Spinal cord (tissue), 9 donors: ENCODE measurements at regions not wholly inside any gene's neighbourhood (a gene's known extent, or its start where the extent isn't known, plus 50 kb on each side); places are given as distances from the start of the nearest gene placed in this dataset.

Experiments used
- DNase-seq, 6 donors: peaks; one replicate each; pipeline versions ENCODE4 v3.0.0 to v3.0.0-alpha.2; 2013 to 2015; ENCODE audit warnings: low spot score in 6 of 6, low read depth in 4 of 6
- H3K27ac ChIP-seq: one replicate; pipeline ENCODE4 v1.5.1; 2013; ENCODE audit warnings: low read depth, low read length, control low read depth
- H3K27me3 ChIP-seq: one replicate; pipeline ENCODE4 v1.6.1; 2013; ENCODE audit warnings: low read length; ENCODE audit not compliant: control insufficient read depth, insufficient read depth
- H3K36me3 ChIP-seq: one replicate; pipeline ENCODE4 v1.6.1; 2013; ENCODE audit warnings: low read length; ENCODE audit not compliant: control insufficient read depth, insufficient read depth
- H3K4me1 ChIP-seq: one replicate; pipeline ENCODE4 v1.6.1; 2013; ENCODE audit warnings: low read length; ENCODE audit not compliant: control insufficient read depth, insufficient read depth
- H3K4me3 ChIP-seq: one replicate; pipeline ENCODE4 v1.5.1; 2013; ENCODE audit warnings: low read depth, low read length, control low read depth
- H3K9me3 ChIP-seq: one replicate; pipeline ENCODE4 v1.6.1; 2013; ENCODE audit warnings: low read length; ENCODE audit not compliant: control insufficient read depth, insufficient read depth
- WGBS: methylation state at CpG from one replicate; pipeline ENCODE4 v1.1.5; 2013; ENCODE audit warnings: missing lambda C conversion rate; ENCODE audit not compliant: insufficient coverage; 5-methylcytosine and 5-hydroxymethylcytosine counted together
- donor health status: healthy.

GRCh38 chr17:77827039-77827438, 131.5 kb upstream of the TNRC6C start:
- Histone ChIP-seq H3K27ac (no peak overlapping the region), H3K4me3 (no peak overlapping the region), H3K36me3 (no peaks in the 10 kb centered on the region), H3K27me3 (no peaks in the 10 kb centered on the region), H3K9me3 (no peaks in the 10 kb centered on the region), H3K4me1 (peaks cover 51% of the 10 kb centered on the region)
- 66% methylated on average over 6 of the region's 7 CpGs for WGBS
- no peak for DNase-seq

- no peaks in the 10 kb centered on the region for H3K27me3 ChIP-seq
- DNase-seq = peak in 1 of 6 donors; percentile 61
- H3K4me1 ChIP-seq = peaks cover 53% of the 10 kb centered on the region
- no peaks in the 10 kb centered on the region for H3K9me3 ChIP-seq
- no peak overlapping the region for H3K4me3 ChIP-seq
- WGBS = 50% methylated on average over 1 of the region's 5 CpGs
- no peaks in the 10 kb centered on the region for H3K36me3 ChIP-seq
- H3K27ac ChIP-seq = no peak overlapping the region
Observed at GRCh38 chr17:77827511-77827910, 131.0 kb upstream of the TNRC6C start.

- Histone ChIP-seq H3K4me1 (peaks cover 53% of the 10 kb centered on the region), H3K9me3 (no peaks in the 10 kb centered on the region), H3K4me3 (no peak overlapping the region), H3K36me3 (no peaks in the 10 kb centered on the region), H3K27me3 (no peaks in the 10 kb centered on the region), H3K27ac (no peak overlapping the region)
- DNase-seq = no peak
- WGBS = 95% methylated on average over 20 of the region's 21 CpGs
Observed at GRCh38 chr17:77828749-77829539, 129.6 kb upstream of the TNRC6C start.

GRCh38 chr17:77829843-77830799, 128.4 kb upstream of the TNRC6C start:
- peak in 1 of 6 donors; percentile 58 for DNase-seq
- 52% methylated on average over 6 of the region's 16 CpGs for WGBS
- H3K36me3 ChIP-seq = no peaks in the 10 kb centered on the region
- no peaks in the 10 kb centered on the region for H3K9me3 ChIP-seq
- peaks cover 60% of the 10 kb centered on the region for H3K4me1 ChIP-seq
- peak overlapping the region; percentile 81 for H3K27ac ChIP-seq
- H3K4me3 ChIP-seq = no peak overlapping the region
- H3K27me3 ChIP-seq = no peaks in the 10 kb centered on the region

GRCh38 chr17:77830816-77831473, 127.6 kb upstream of the TNRC6C start:
- Histone ChIP-seq H3K27ac (peak overlapping the region; percentile 81), H3K4me1 (peaks cover 52% of the 10 kb centered on the region), H3K4me3 (no peak overlapping the region), H3K27me3 (no peaks in the 10 kb centered on the region), H3K9me3 (no peaks in the 10 kb centered on the region), H3K36me3 (no peaks in the 10 kb centered on the region)
- DNase-seq = no peak
- WGBS = 61% methylated on average over 13 of the region's 17 CpGs

GRCh38 chr17:77831474-77832179, 126.9 kb upstream of the TNRC6C start:
- Histone ChIP-seq H3K9me3 (no peaks in the 10 kb centered on the region), H3K27ac (peak overlapping the region; percentile 81), H3K4me1 (peaks cover 51% of the 10 kb centered on the region), H3K4me3 (no peak overlapping the region), H3K27me3 (no peaks in the 10 kb centered on the region), H3K36me3 (no peaks in the 10 kb centered on the region)
- WGBS = 31% methylated on average over 16 of the region's 17 CpGs
- DNase-seq = peak in 3 of 6 donors; percentile 28 to 74 (median 57)

- 53% methylated on average over 3 of the region's 8 CpGs for WGBS
- peak overlapping the region; percentile 81 for H3K27ac ChIP-seq
- no peak for DNase-seq
- peaks cover 51% of the 10 kb centered on the region for H3K4me1 ChIP-seq
- H3K36me3 ChIP-seq = no peaks in the 10 kb centered on the region
- no peaks in the 10 kb centered on the region for H3K9me3 ChIP-seq
- no peaks in the 10 kb centered on the region for H3K27me3 ChIP-seq
- no peak overlapping the region for H3K4me3 ChIP-seq
Observed at GRCh38 chr17:77832180-77832560, 126.3 kb upstream of the TNRC6C start.

- 100% methylated on average over 2 of the region's 5 CpGs for WGBS
- no peak overlapping the region for H3K27ac ChIP-seq
- no peaks in the 10 kb centered on the region for H3K36me3 ChIP-seq
- H3K4me3 ChIP-seq = no peak overlapping the region
- peaks cover 41% of the 10 kb centered on the region for H3K4me1 ChIP-seq
- no peaks in the 10 kb centered on the region for H3K27me3 ChIP-seq
- H3K9me3 ChIP-seq = no peaks in the 10 kb centered on the region
- no peak for DNase-seq
Observed at GRCh38 chr17:77833769-77834168, 124.7 kb upstream of the TNRC6C start.
